ENCODE measurements at regions not wholly inside any gene's neighbourhood (a gene's known extent, or its start where the extent isn't known, plus 50 kb on each side); places are given as distances from the start of the nearest gene placed in this dataset.

GRCh38 chr16:80040814-80041213, 440.3 kb upstream of the MAF start:
- Histone ChIP-seq H3K4me1 (ENCODE audit: insufficient read depth, low read length) (no peaks in the 10 kb centered on the region), H2BK5ac (ENCODE audit: insufficient read length, low read length) (no peak overlapping the region), H3K56ac (ENCODE audit: insufficient read length, low read depth, low read length) (no peak overlapping the region), H3K23me2 (ENCODE audit: insufficient read length, low read depth, low read length, poor library complexity, severe bottlenecking) (no peaks in the 10 kb centered on the region), H3K9ac (ENCODE audit: extremely low read depth, insufficient read length, low read length) (no peak overlapping the region), H4K91ac (ENCODE audit: insufficient read length, low read depth, low read length) (no peak overlapping the region), H3K4me2 (ENCODE audit: insufficient read depth, insufficient read length, low read length) (no peak overlapping the region), H2BK120ac (ENCODE audit: low read depth, low read length, poor library complexity, severe bottlenecking) (no peak overlapping the region), H3K4ac (ENCODE audit: low read depth, low read length) (no peak overlapping the region), H2BK20ac (ENCODE audit: low read depth, low read length, poor library complexity, severe bottlenecking) (no peak overlapping the region), H3K23ac (ENCODE audit: insufficient read length, low read depth, low read length) (no peak overlapping the region), H2AFZ (ENCODE audit: low read length) (no peak overlapping the region), H2AK5ac (ENCODE audit: insufficient read length, low read length) (no peak overlapping the region), H3K79me2 (ENCODE audit: insufficient read depth, low read length) (no peaks in the 10 kb centered on the region), H4K8ac (replicated peaks; ENCODE audit: insufficient read length, low read depth, low read length) (no peak overlapping the region), H4K20me1 (ENCODE audit: control insufficient read depth, insufficient read depth, insufficient read length) (no peaks in the 10 kb centered on the region), H2BK15ac (ENCODE audit: low read depth, low read length) (no peak overlapping the region), H3K14ac (ENCODE audit: insufficient read depth, low read length) (no peak overlapping the region), H3K27me3 (ENCODE audit: insufficient read depth, low read length) (no peaks in the 10 kb centered on the region), H3K27ac (ENCODE audit: insufficient read length, low read depth, low read length) (no peak overlapping the region), H3K18ac (ENCODE audit: insufficient read length, low read depth, low read length) (no peak overlapping the region), H2BK12ac (ENCODE audit: insufficient read length, low read depth, low read length) (no peak overlapping the region), H3K79me1 (ENCODE audit: insufficient read depth, low read depth, low read length, poor library complexity, severe bottlenecking) (no peaks in the 10 kb centered on the region), H4K5ac (ENCODE audit: insufficient read length, low read depth, low read length) (no peak overlapping the region), H3T11ph (ENCODE audit: low read length) (no peak overlapping the region), H3K9me3 (ENCODE audit: control insufficient read depth, low read depth, low read length) (no peaks in the 10 kb centered on the region)
- H3K36me3 Mint-ChIP-seq (ENCODE audit: insufficient read depth in 1 of 3, low read depth in 3 of 3), result no peaks in the 10 kb centered on the region
- H3K27ac Mint-ChIP-seq, result no peak overlapping the region
- WGBS (ENCODE audit: extremely low coverage, insufficient read length, low lambda C conversion rate), result no CpG with 5 or more reads among the region's 3 CpGs
- TF ChIP-seq CTCF (conservative IDR thresholded peaks at IDR 0.05), result no peak
- H3K27me3 Mint-ChIP-seq (ENCODE audit: low read depth), result peaks cover 13% of the 10 kb centered on the region
- H3K9me3 Mint-ChIP-seq, result peaks cover 0 to 3% of the 10 kb centered on the region in 2 experiments; a peak in 2 of 5 replicates
- no peak for DNase-seq
- no peak overlapping the region for H3K4me3 Mint-ChIP-seq
- peaks cover 4 to 12% of the 10 kb centered on the region in 2 experiments for H3K4me1 Mint-ChIP-seq

Measured in H9 (cell line).